H9 (cell line): ENCODE measurements at regions not wholly inside any gene's neighbourhood (a gene's known extent, or its start where the extent isn't known, plus 50 kb on each side); places are given as distances from the start of the nearest gene placed in this dataset.

Experiments used
- DNase-seq: peaks from one replicate; pipeline ENCODE4 v3.0.0-alpha.2; 2017
- H2AFZ ChIP-seq: one replicate; pipeline ENCODE4 v1.6.1; 2013; ENCODE audit warnings: mild to moderate bottlenecking, low read length, control low read depth, moderate library complexity
- H2AK5ac ChIP-seq: 2 replicates; pipeline ENCODE4 v1.6.1; 2013; ENCODE audit warnings: low read length, control low read depth, mixed read lengths; ENCODE audit not compliant: insufficient read length
- H2BK120ac ChIP-seq: one replicate; pipeline ENCODE4 v1.6.1; 2013; ENCODE audit warnings: low read depth, mild to moderate bottlenecking, low read length, control low read depth, inconsistent platforms; ENCODE audit not compliant: poor library complexity, severe bottlenecking
- H2BK12ac ChIP-seq: 2 replicates; pipeline ENCODE4 v1.6.1; 2013; ENCODE audit warnings: low read length, control low read depth, mixed read lengths, low read depth; ENCODE audit not compliant: insufficient read length
- H2BK15ac ChIP-seq: 2 replicates; pipeline ENCODE4 v1.6.1; 2013; ENCODE audit warnings: low read depth, low read length, control low read depth
- H2BK20ac ChIP-seq: one replicate; pipeline ENCODE4 v1.6.1; 2013; ENCODE audit warnings: low read depth, mild to moderate bottlenecking, low read length, control low read depth, inconsistent platforms; ENCODE audit not compliant: poor library complexity, severe bottlenecking
- H2BK5ac ChIP-seq: 2 replicates; pipeline ENCODE4 v1.6.1; 2013; ENCODE audit warnings: low read length, control low read depth, mixed read lengths; ENCODE audit not compliant: insufficient read length
- H3K14ac ChIP-seq: 2 replicates; pipeline ENCODE4 v1.6.1; 2013; ENCODE audit warnings: low read length, control low read depth; ENCODE audit not compliant: insufficient read depth
- H3K18ac ChIP-seq: 2 replicates; pipeline ENCODE4 v1.6.1; 2013; ENCODE audit warnings: low read depth, mild to moderate bottlenecking, mixed read lengths, low read length, control low read depth; ENCODE audit not compliant: insufficient read length
- H3K23ac ChIP-seq: 2 replicates; pipeline ENCODE4 v1.6.1; 2013; ENCODE audit warnings: low read length, control low read depth, mixed read lengths, low read depth; ENCODE audit not compliant: insufficient read length
- H3K23me2 ChIP-seq: 2 replicates; pipeline ENCODE4 v1.6.1; 2013; ENCODE audit warnings: low read depth, mild to moderate bottlenecking, mixed read lengths, low read length, control low read depth; ENCODE audit not compliant: insufficient read length, poor library complexity, severe bottlenecking
- H3K27ac ChIP-seq: 2 replicates; pipeline ENCODE4 v1.5.1; 2013; ENCODE audit warnings: low read length, control low read depth, mixed read lengths, low read depth; ENCODE audit not compliant: insufficient read length
- H3K27me3 ChIP-seq: 2 replicates; pipeline ENCODE4 v1.6.1; 2013; ENCODE audit warnings: low read length, control low read depth, inconsistent platforms; ENCODE audit not compliant: insufficient read depth
- H3K4ac ChIP-seq: 2 replicates; pipeline ENCODE4 v1.6.1; 2013; ENCODE audit warnings: low read depth, mild to moderate bottlenecking, control low read depth, inconsistent platforms, low read length, moderate library complexity
- H3K4me1 ChIP-seq: 2 replicates; pipeline ENCODE4 v1.6.1; 2013; ENCODE audit warnings: low read length, control low read depth, inconsistent platforms; ENCODE audit not compliant: insufficient read depth
- H3K4me2 ChIP-seq: 2 replicates; pipeline ENCODE4 v1.6.1; 2013; ENCODE audit warnings: low read length, control low read depth, mixed read lengths; ENCODE audit not compliant: insufficient read length, insufficient read depth
- H3K56ac ChIP-seq: 2 replicates; pipeline ENCODE4 v1.6.1; 2013; ENCODE audit warnings: low read depth, mild to moderate bottlenecking, mixed read lengths, low read length, control low read depth; ENCODE audit not compliant: insufficient read length
- H3K79me1 ChIP-seq: 2 replicates; pipeline ENCODE4 v1.6.1; 2013; ENCODE audit warnings: low read depth, mild to moderate bottlenecking, moderate library complexity, low read length, control low read depth, inconsistent platforms; ENCODE audit not compliant: insufficient read depth, poor library complexity, severe bottlenecking
- H3K79me2 ChIP-seq: 2 replicates; pipeline ENCODE4 v1.6.1; 2013; ENCODE audit warnings: low read length, control low read depth, inconsistent platforms; ENCODE audit not compliant: insufficient read depth
- H3K9ac ChIP-seq: 2 replicates; pipeline ENCODE4 v1.6.1; 2013; ENCODE audit warnings: low read length, control low read depth, mixed read lengths; ENCODE audit not compliant: insufficient read length; ENCODE audit errors: extremely low read depth
- H3K9me3 ChIP-seq: one replicate; pipeline ENCODE4 v1.6.1; 2013; ENCODE audit warnings: low read depth, low read length, inconsistent platforms; ENCODE audit not compliant: control insufficient read depth
- H3T11ph ChIP-seq: one replicate; pipeline ENCODE4 v1.6.1; 2013; ENCODE audit warnings: mild to moderate bottlenecking, low read length, control low read depth, inconsistent platforms
- H4K20me1 ChIP-seq: one replicate; pipeline ENCODE4 v1.6.1; 2013; ENCODE audit not compliant: control insufficient read depth, insufficient read length, insufficient read depth
- H4K5ac ChIP-seq: 2 replicates; pipeline ENCODE4 v1.6.1; 2013; ENCODE audit warnings: low read depth, mild to moderate bottlenecking, mixed read lengths, low read length, control low read depth; ENCODE audit not compliant: insufficient read length
- H4K8ac ChIP-seq: replicated peaks from 2 replicates; pipeline ENCODE4 v1.6.1; 2013; ENCODE audit warnings: low read length, control low read depth, mixed read lengths, low read depth; ENCODE audit not compliant: insufficient read length
- H4K91ac ChIP-seq: 2 replicates; pipeline ENCODE4 v1.6.1; 2013; ENCODE audit warnings: low read depth, mild to moderate bottlenecking, moderate library complexity, mixed read lengths, low read length, control low read depth; ENCODE audit not compliant: insufficient read length
- H3K27ac Mint-ChIP-seq, 3 experiments: 2 replicates in 2 of 3; 3 replicates in 1 of 3; pipeline ENCODE4 v1.8.0; 2020 to 2021; ENCODE audit warnings: mixed read lengths in 3 of 3, mild to moderate bottlenecking in 1 of 3, moderate library complexity in 1 of 3
- H3K27me3 Mint-ChIP-seq: 2 replicates; pipeline ENCODE4 v1.8.0; 2021; ENCODE audit warnings: low read depth, mild to moderate bottlenecking, moderate library complexity, mixed read lengths
- H3K36me3 Mint-ChIP-seq, 3 experiments: 2 replicates in 2 of 3; 3 replicates in 1 of 3; pipeline ENCODE4 v1.8.0; 2020 to 2021; ENCODE audit warnings: low read depth in 3 of 3, mixed read lengths in 3 of 3; ENCODE audit not compliant: insufficient read depth in 1 of 3
- H3K4me1 Mint-ChIP-seq, 2 experiments: 2 replicates each; pipeline ENCODE4 v1.8.0; 2020; ENCODE audit warnings: mixed read lengths in 2 of 2
- H3K4me3 Mint-ChIP-seq, 2 experiments: 2 replicates in 1 of 2; 3 replicates in 1 of 2; pipeline ENCODE4 v1.8.0; 2020 to 2021; ENCODE audit warnings: mild to moderate bottlenecking in 2 of 2, mixed read lengths in 2 of 2, moderate library complexity in 1 of 2
- H3K9me3 Mint-ChIP-seq, 2 experiments: 2 replicates in 1 of 2; 3 replicates in 1 of 2; pipeline ENCODE4 v1.8.0; 2020; ENCODE audit warnings: mild to moderate bottlenecking in 2 of 2, mixed read lengths in 2 of 2, moderate library complexity in 1 of 2
- CTCF ChIP-seq: fragments of 200-600 bp; sonication (generic); conservative IDR thresholded peaks from 3 replicates; pipeline ENCODE4 v1.8.0; 2021; ENCODE audit warnings: antibody characterized with exemption, mild to moderate bottlenecking
- WGBS: extraction: QIAGEN DNeasy Blood & Tissue Kit; methylation state at CpG from one replicate; pipeline ENCODE4 v1.1.7; 2013; ENCODE audit warnings: missing lambda C conversion rate, low lambda C conversion rate, mixed read lengths; ENCODE audit not compliant: insufficient read length; ENCODE audit errors: extremely low coverage; 5-methylcytosine and 5-hydroxymethylcytosine counted together

- peaks cover 3 to 8% of the 10 kb centered on the region in 2 experiments; a peak in 3 of 4 replicates for H3K4me1 Mint-ChIP-seq
- H2BK5ac ChIP-seq: no peak overlapping the region
- no peaks in the 10 kb centered on the region for H4K20me1 ChIP-seq
- H3K18ac ChIP-seq: no peak overlapping the region
- H2AFZ ChIP-seq: no peak overlapping the region
- H2BK12ac ChIP-seq: no peak overlapping the region
- H3K4ac ChIP-seq: no peak overlapping the region
- H4K8ac ChIP-seq: no peak overlapping the region
- no peak overlapping the region for H3K27ac ChIP-seq
- no peak overlapping the region for H4K5ac ChIP-seq
- H3K4me1 ChIP-seq: no peaks in the 10 kb centered on the region
- no peaks in the 10 kb centered on the region for H3K79me1 ChIP-seq
- no peak overlapping the region for H3K9ac ChIP-seq
- no peak overlapping the region for H3K4me2 ChIP-seq
- H3K27me3 ChIP-seq: no peaks in the 10 kb centered on the region
- H3K27me3 Mint-ChIP-seq: no peaks in the 10 kb centered on the region
- no peaks in the 10 kb centered on the region for H3K79me2 ChIP-seq
- H3K9me3 Mint-ChIP-seq: no peaks in the 10 kb centered on the region
- H3K36me3 Mint-ChIP-seq: no peaks in the 10 kb centered on the region
- H2BK15ac ChIP-seq: no peak overlapping the region
- no peaks in the 10 kb centered on the region for H3K23me2 ChIP-seq
- H4K91ac ChIP-seq: no peak overlapping the region
- no peak overlapping the region for H2AK5ac ChIP-seq
- no peak overlapping the region for H3T11ph ChIP-seq
- WGBS: no CpG with 5 or more reads among the region's 1 CpG
- H3K4me3 Mint-ChIP-seq: no peak overlapping the region
- no peak overlapping the region for H3K14ac ChIP-seq
- no peak overlapping the region for H3K27ac Mint-ChIP-seq
- no peak overlapping the region for H3K56ac ChIP-seq
- H3K23ac ChIP-seq: no peak overlapping the region
- no peak for DNase-seq
- no peak overlapping the region for H2BK20ac ChIP-seq
- TF ChIP-seq CTCF: no peak
- H2BK120ac ChIP-seq: no peak overlapping the region
- no peaks in the 10 kb centered on the region for H3K9me3 ChIP-seq
These were observed 148.2 kb upstream of the PALMD start for GRCh38 chr1:99497690-99498089.
